Ovary (tissue), 3 donors: ENCODE measurements at regions not wholly inside any gene's neighbourhood (a gene's known extent, or its start where the extent isn't known, plus 50 kb on each side); places are given as distances from the start of the nearest gene placed in this dataset.
"Not testable (repeated sequence)": the region's sequence is repeated elsewhere in the genome, so short reads cannot be mapped to it uniquely, and the experiment has no call there.

Experiments
- EP300 ChIP-seq: sonication (generic); formaldehyde crosslinking; IDR thresholded peaks from one replicate; pipeline ENCODE4 v1.6.1; 2017; ENCODE audit warnings: antibody characterized with exemption
- POLR2A ChIP-seq: fragments of 450-650 bp; IDR thresholded peaks from one replicate; pipeline ENCODE4 v1.6.1; 2017; ENCODE audit warnings: antibody characterized with exemption, mild to moderate bottlenecking, moderate library complexity
- TF ChIP-seq, protein P1 (sequence below), 3 donors: fragments of 450-650 bp in 2 of 3; fragments of 200-600 bp in 1 of 3; IDR thresholded peaks; one replicate each; pipeline versions ENCODE4 v1.5.1 to v1.8.0; 2016 to 2022; ENCODE audit warnings: antibody characterized with exemption in 3 of 3, mild to moderate bottlenecking in 1 of 3
- donor health status: DM: no; HTN: no; CAD: no.

DNA sequence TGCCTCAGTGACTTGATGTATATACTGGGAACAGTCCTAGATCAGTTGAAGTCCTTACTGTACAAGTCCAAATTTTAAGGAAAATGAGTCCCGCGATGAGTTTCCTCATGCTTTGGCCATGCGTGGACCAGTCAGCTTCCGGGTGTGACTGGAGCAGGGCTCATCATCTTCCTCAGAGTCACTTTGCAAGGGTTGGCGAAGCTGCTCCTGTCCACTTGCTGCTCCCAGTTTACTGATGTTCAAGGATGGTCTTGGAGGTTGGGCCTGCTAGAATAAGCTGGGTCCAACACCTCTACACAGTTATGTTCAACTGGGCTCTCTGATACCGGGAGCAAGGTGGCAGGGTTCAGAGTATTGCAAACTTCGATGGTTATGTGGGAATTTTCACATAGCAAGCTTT lies 66.2 kb upstream of the PRMT8 start:
- not testable (repeated sequence) for TF ChIP-seq EP300, POLR2A
- TF ChIP-seq, protein P1, sequence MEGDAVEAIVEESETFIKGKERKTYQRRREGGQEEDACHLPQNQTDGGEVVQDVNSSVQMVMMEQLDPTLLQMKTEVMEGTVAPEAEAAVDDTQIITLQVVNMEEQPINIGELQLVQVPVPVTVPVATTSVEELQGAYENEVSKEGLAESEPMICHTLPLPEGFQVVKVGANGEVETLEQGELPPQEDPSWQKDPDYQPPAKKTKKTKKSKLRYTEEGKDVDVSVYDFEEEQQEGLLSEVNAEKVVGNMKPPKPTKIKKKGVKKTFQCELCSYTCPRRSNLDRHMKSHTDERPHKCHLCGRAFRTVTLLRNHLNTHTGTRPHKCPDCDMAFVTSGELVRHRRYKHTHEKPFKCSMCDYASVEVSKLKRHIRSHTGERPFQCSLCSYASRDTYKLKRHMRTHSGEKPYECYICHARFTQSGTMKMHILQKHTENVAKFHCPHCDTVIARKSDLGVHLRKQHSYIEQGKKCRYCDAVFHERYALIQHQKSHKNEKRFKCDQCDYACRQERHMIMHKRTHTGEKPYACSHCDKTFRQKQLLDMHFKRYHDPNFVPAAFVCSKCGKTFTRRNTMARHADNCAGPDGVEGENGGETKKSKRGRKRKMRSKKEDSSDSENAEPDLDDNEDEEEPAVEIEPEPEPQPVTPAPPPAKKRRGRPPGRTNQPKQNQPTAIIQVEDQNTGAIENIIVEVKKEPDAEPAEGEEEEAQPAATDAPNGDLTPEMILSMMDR (IDR thresholded peaks at IDR 0.05), result not testable (repeated sequence)
